RPMI7951 (cell line): ENCODE measurements at regions not wholly inside any gene's neighbourhood (a gene's known extent, or its start where the extent isn't known, plus 50 kb on each side); places are given as distances from the start of the nearest gene placed in this dataset.

Experiments
- DNase-seq: peaks from one replicate; pipeline ENCODE4 v3.0.0-alpha.2; 2012; ENCODE audit warnings: low read depth

GRCh38 chr20:19928328-19929011 is 88.7 kb upstream of the NAA20 start:
- no peak for DNase-seq

- no peak for DNase-seq
Measured at GRCh38 chr20:19929012-19929360, 88.2 kb upstream of the NAA20 start.

GRCh38 chr20:19929481-19930145 is 87.5 kb upstream of the NAA20 start:
- no peak for DNase-seq

- DNase-seq: no peak
Measured at GRCh38 chr20:19930426-19930825, 86.7 kb upstream of the NAA20 start.

GRCh38 chr20:19932170-19932667 is 84.9 kb upstream of the NAA20 start:
- DNase-seq: peak; percentile 90

- peak; percentile 52 for DNase-seq
Measured at GRCh38 chr20:19934792-19935491, 82.2 kb upstream of the NAA20 start.

- no peak for DNase-seq
Measured at GRCh38 chr20:19935842-19936241, 81.3 kb upstream of the NAA20 start.

- DNase-seq: no peak
Measured at GRCh38 chr20:19936466-19937200, 80.5 kb upstream of the NAA20 start.

GRCh38 chr20:19937218-19937617 is 79.9 kb upstream of the NAA20 start:
- no peak for DNase-seq

- no peak for DNase-seq
Measured at GRCh38 chr20:19937651-19938420, 79.3 kb upstream of the NAA20 start.

- DNase-seq: no peak
Measured at GRCh38 chr20:19938421-19939090, 78.6 kb upstream of the NAA20 start.

- peak; percentile 70 for DNase-seq
Measured at GRCh38 chr20:19940988-19941460, 76.1 kb upstream of the NAA20 start.

- DNase-seq: no peak
Measured at GRCh38 chr20:19942611-19943010, 74.6 kb upstream of the NAA20 start.

GRCh38 chr20:19943061-19943521 is 74.1 kb upstream of the NAA20 start:
- DNase-seq: no peak

GRCh38 chr20:19944772-19945459 is 72.2 kb upstream of the NAA20 start:
- DNase-seq: peak; percentile 70

- DNase-seq: no peak
Measured at GRCh38 chr20:19945732-19946670, 71.2 kb upstream of the NAA20 start.

- DNase-seq: peak; percentile 97
Measured at GRCh38 chr20:19947611-19948264, 69.4 kb upstream of the NAA20 start.

- no peak for DNase-seq
Measured at GRCh38 chr20:19949195-19949867, 67.8 kb upstream of the NAA20 start.
